Stimulated activated CD8-positive, alpha-beta memory T cell treated with anti-CD3 and anti-CD28 coated beads, Interleukin-2, amount 100 ng/mL, for 1 hour (primary cell): ENCODE measurements at regions not wholly inside any gene's neighbourhood (a gene's known extent, or its start where the extent isn't known, plus 50 kb on each side); places are given as distances from the start of the nearest gene placed in this dataset.
"Not testable (repeated sequence)": the region's sequence is repeated elsewhere in the genome, so short reads cannot be mapped to it uniquely, and the experiment has no call there.

Experiments
- DNase-seq, 2 donors: peaks; one replicate each; pipeline ENCODE4 v3.0.0-alpha.2; 2020; ENCODE audit warnings: low read depth in 2 of 2

GRCh38 chr5:174794931-174795672 is 70.7 kb downstream of the MSX2 start:
- no peak for DNase-seq

GRCh38 chr5:174793684-174794328 is 69.4 kb downstream of the MSX2 start:
- no peak for DNase-seq

GRCh38 chr5:174793076-174793475 is 68.7 kb downstream of the MSX2 start:
- DNase-seq, result no peak

GRCh38 chr5:174792265-174792664 is 67.9 kb downstream of the MSX2 start:
- DNase-seq, result not testable (repeated sequence)

GRCh38 chr5:174790906-174791305 is 66.5 kb downstream of the MSX2 start:
- DNase-seq, result no peak

- DNase-seq, result no peak
These were observed 65.2 kb downstream of the MSX2 start for GRCh38 chr5:174789596-174789995.

- no peak for DNase-seq
These were observed 60.8 kb downstream of the MSX2 start for GRCh38 chr5:174785120-174785680.
